Endothelial cell of umbilical vein (primary cell): ENCODE measurements at regions not wholly inside any gene's neighbourhood (a gene's known extent, or its start where the extent isn't known, plus 50 kb on each side); places are given as distances from the start of the nearest gene placed in this dataset.

Experiments
- BruUV-seq: library from RNA; stranded (reverse); fragments of 400-500 nt; replicated peaks from 2 replicates; lab custom pipeline; 2021; lab: Mats Ljungman, UMichigan
- CTCF ChIA-PET: fragments of 300-600, 350-600 bp; sonication (Branson Sonifier 250); formaldehyde crosslinking; loops from one replicate; lab custom pipeline; 2021; ENCODE audit warnings: antibody characterized with exemption, inconsistent platforms; lab: Charles Lee
- POLR2A ChIA-PET: fragments of 300-600, 350-600 bp; sonication (Branson Sonifier 250); formaldehyde crosslinking; loops from one replicate; lab custom pipeline; 2021; ENCODE audit warnings: antibody characterized with exemption, inconsistent platforms; lab: Charles Lee
- DNase-seq: peaks from one replicate; pipeline ENCODE4 v3.0.0-alpha.2; 2011; ENCODE audit warnings: low read depth, low spot score
- FAIRE-seq: peaks from 2 replicates; lab custom pipeline; 2011; peaks lifted over from hg19 to GRCh38; lab: Jason Lieb, UNC
- H2AFZ ChIP-seq: 2 replicates; pipeline ENCODE4 v1.6.0; 2012; ENCODE audit warnings: low read depth, low read length, control low read depth, inconsistent platforms
- H3K27ac ChIP-seq: 2 replicates; pipeline ENCODE4 v1.5.1; 2011; ENCODE audit warnings: low read depth, mild to moderate bottlenecking, control low read depth, low read length, moderate library complexity; ENCODE audit not compliant: insufficient read depth
- H3K27me3 ChIP-seq, 2 experiments: 2 replicates each; pipeline versions ENCODE4 v1.6.0 to v1.6.1; 2011; ENCODE audit warnings: low read length in 2 of 2, mixed read lengths in 1 of 2; ENCODE audit not compliant: control insufficient read depth in 2 of 2, insufficient read depth in 2 of 2
- H3K36me3 ChIP-seq, 2 experiments: 2 replicates in 1 of 2; 3 replicates in 1 of 2; pipeline ENCODE4 v1.5.1; 2011; ENCODE audit warnings: low read length in 2 of 2, mild to moderate bottlenecking in 1 of 2, moderate library complexity in 1 of 2; ENCODE audit not compliant: control insufficient read depth in 2 of 2, insufficient read depth in 2 of 2; ENCODE audit errors: extremely low read depth in 1 of 2
- H3K4me1 ChIP-seq: 3 replicates; pipeline ENCODE4 v1.5.1; 2011; ENCODE audit warnings: mild to moderate bottlenecking, low read length; ENCODE audit not compliant: control insufficient read depth, insufficient read depth; ENCODE audit errors: extremely low read depth
- H3K4me2 ChIP-seq: 2 replicates; pipeline ENCODE4 v1.6.1; 2011; ENCODE audit warnings: low read length, control low read depth, mixed read lengths; ENCODE audit not compliant: insufficient read depth
- H3K4me3 ChIP-seq, 3 experiments: fragments of 200-600 bp in 1 of 3; sonication (generic), shearing (Covaris generic) in 1 of 3; replicated peaks in 1 of 3; 2 replicates each; pipeline ENCODE4 v1.5.1; 2011 to 2016; ENCODE audit warnings: control low read depth in 3 of 3, low read length in 3 of 3, mild to moderate bottlenecking in 2 of 3, inconsistent platforms in 1 of 3, low read depth in 1 of 3, moderate library complexity in 1 of 3; ENCODE audit not compliant: insufficient read depth in 1 of 3
- H3K79me2 ChIP-seq: 2 replicates; pipeline ENCODE4 v1.6.0; 2012; ENCODE audit warnings: low read length, inconsistent platforms; ENCODE audit not compliant: control insufficient read depth, insufficient read depth
- H3K9ac ChIP-seq: replicated peaks from 2 replicates; pipeline ENCODE3; 2011; ENCODE audit warnings: low read length, control low read depth; ENCODE audit not compliant: insufficient read depth; ENCODE audit errors: extremely low read depth
- H3K9me1 ChIP-seq: replicated peaks from 3 replicates; pipeline ENCODE4 v1.6.0; 2011; ENCODE audit warnings: mild to moderate bottlenecking, low read length; ENCODE audit not compliant: control insufficient read depth, insufficient read depth; ENCODE audit errors: extremely low read depth
- H3K9me3 ChIP-seq: replicated peaks from 2 replicates; pipeline ENCODE4 v1.5.1; 2012; ENCODE audit warnings: low read length, inconsistent platforms; ENCODE audit not compliant: control insufficient read depth, insufficient read depth
- H4K20me1 ChIP-seq: replicated peaks from 2 replicates; pipeline ENCODE3; 2011; ENCODE audit warnings: mild to moderate bottlenecking, low read length; ENCODE audit not compliant: control insufficient read depth, insufficient read depth; ENCODE audit errors: extremely low read depth
- EZH2 ChIP-seq: IDR thresholded peaks from 2 replicates; pipeline ENCODE4 v1.6.1; 2012; ENCODE audit warnings: borderline replicate concordance, low read depth, mild to moderate bottlenecking, moderate library complexity, low read length, inconsistent platforms; ENCODE audit not compliant: severe bottlenecking
- FOS ChIP-seq: IDR thresholded peaks from 2 replicates; pipeline ENCODE4 v1.6.1; 2011; ENCODE audit warnings: mild to moderate bottlenecking, low read length, moderate library complexity, borderline replicate concordance; ENCODE audit not compliant: insufficient read depth
- GATA2 ChIP-seq: IDR thresholded peaks from 2 replicates; pipeline ENCODE4 v1.7.0; 2011; ENCODE audit warnings: low read depth, mild to moderate bottlenecking, moderate library complexity, mixed read lengths, low read length; ENCODE audit not compliant: insufficient read length, insufficient read depth
- JUN ChIP-seq: IDR thresholded peaks from 2 replicates; pipeline ENCODE4 v1.6.1; 2011; ENCODE audit warnings: borderline replicate concordance, low read depth; ENCODE audit not compliant: insufficient read length, insufficient read depth
- MYC ChIP-seq: IDR thresholded peaks from one replicate; pipeline ENCODE4 v1.6.1; 2011; ENCODE audit warnings: mild to moderate bottlenecking, low read depth, low read length
- POLR2A ChIP-seq: IDR thresholded peaks from 2 replicates; pipeline ENCODE4 v1.6.1; 2012; ENCODE audit warnings: low read depth, mild to moderate bottlenecking, control low read depth, low read length
- POLR2AphosphoS5 ChIP-seq: IDR thresholded peaks from 2 replicates; pipeline ENCODE4 v1.6.1; 2012; ENCODE audit warnings: low read depth, mild to moderate bottlenecking, control low read depth, low read length, moderate library complexity; ENCODE audit not compliant: insufficient read depth
- dilution Hi-C: fragments of 300-500 bp; cut with MboI; formaldehyde crosslinking; loops from one replicate; pipeline ENCODE4 v1.15.0; 2019; ENCODE audit warnings: low sequenced_read_pairs; ENCODE audit not compliant: extremely low pct_ligation_motif_present
- intact Hi-C: fragments of 100-400 bp; cut with micrococcal nuclease; formaldehyde crosslinking; loops from one replicate; pipeline ENCODE4 v1.10.0; 2022
- TF ChIP-seq, protein P1 (sequence below): IDR thresholded peaks from 2 replicates; pipeline ENCODE4 v1.6.1; 2011; ENCODE audit not compliant: insufficient read depth, insufficient read length
- TF ChIP-seq, protein P2 (sequence below), 2 donors: IDR thresholded peaks; 1 replicate in 1 of 2; 2 replicates in 1 of 2; pipeline ENCODE4 v1.5.1; 2011; ENCODE audit warnings: low read length in 2 of 2, mild to moderate bottlenecking in 2 of 2, moderate library complexity in 2 of 2, control low read depth in 1 of 2, inconsistent platforms in 1 of 2, low read depth in 1 of 2; ENCODE audit not compliant: insufficient read depth in 1 of 2; ENCODE audit errors: extremely low read depth in 1 of 2

GRCh38 chr6:1232578-1232977 is 79.3 kb upstream of the FOXQ1 start:
- Histone ChIP-seq H3K79me2 (no peaks in the 10 kb centered on the region), H3K9me3 (no peaks in the 10 kb centered on the region), H2AFZ (no peak overlapping the region), H3K4me3 (no peak overlapping the region), H4K20me1 (no peaks in the 10 kb centered on the region), H3K27ac (no peak overlapping the region), H3K36me3 (no peaks in the 10 kb centered on the region), H3K27me3 (no peaks in the 10 kb centered on the region), H3K9ac (no peak overlapping the region), H3K9me1 (no peaks in the 10 kb centered on the region), H3K4me2 (no peak overlapping the region), H3K4me1 (no peaks in the 10 kb centered on the region)
- ChIA-PET POLR2A (no interaction called here), CTCF (no interaction called here)
- TF ChIP-seq, protein P1, sequence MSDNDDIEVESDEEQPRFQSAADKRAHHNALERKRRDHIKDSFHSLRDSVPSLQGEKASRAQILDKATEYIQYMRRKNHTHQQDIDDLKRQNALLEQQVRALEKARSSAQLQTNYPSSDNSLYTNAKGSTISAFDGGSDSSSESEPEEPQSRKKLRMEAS = no peak
- FAIRE-seq (no peak), DNase-seq (no peak)
- no TSS peak for BruUV-seq
- dilution Hi-C loops (no loop called here), intact Hi-C loops (no loop called here)

- no peak for FAIRE-seq
Measured at GRCh38 chr6:1231941-1232340, 80.0 kb upstream of the FOXQ1 start.

More at GRCh38 chr6:1231941-1232340, 80.0 kb upstream of the FOXQ1 start:
- Histone ChIP-seq H3K4me1 (no peaks in the 10 kb centered on the region), H3K9me3 (no peaks in the 10 kb centered on the region), H3K27me3 (no peaks in the 10 kb centered on the region), H3K79me2 (no peaks in the 10 kb centered on the region), H3K27ac (no peak overlapping the region), H4K20me1 (no peaks in the 10 kb centered on the region), H3K4me3 (no peak overlapping the region), H2AFZ (no peak overlapping the region), H3K9me1 (no peaks in the 10 kb centered on the region), H3K36me3 (no peaks in the 10 kb centered on the region), H3K4me2 (no peak overlapping the region), H3K9ac (no peak overlapping the region)
- no peak for DNase-seq
- CTCF ChIA-PET = no interaction called here
- intact Hi-C loops (no loop called here), dilution Hi-C loops (no loop called here)
- POLR2A ChIA-PET = no interaction called here
- BruUV-seq = no TSS peak
- TF ChIP-seq MYC (no peak), FOS (no peak), POLR2A (no peak), JUN (no peak), GATA2 (no peak), POLR2AphosphoS5 (no peak), EZH2 (no peak)
- TF ChIP-seq, protein P2, sequence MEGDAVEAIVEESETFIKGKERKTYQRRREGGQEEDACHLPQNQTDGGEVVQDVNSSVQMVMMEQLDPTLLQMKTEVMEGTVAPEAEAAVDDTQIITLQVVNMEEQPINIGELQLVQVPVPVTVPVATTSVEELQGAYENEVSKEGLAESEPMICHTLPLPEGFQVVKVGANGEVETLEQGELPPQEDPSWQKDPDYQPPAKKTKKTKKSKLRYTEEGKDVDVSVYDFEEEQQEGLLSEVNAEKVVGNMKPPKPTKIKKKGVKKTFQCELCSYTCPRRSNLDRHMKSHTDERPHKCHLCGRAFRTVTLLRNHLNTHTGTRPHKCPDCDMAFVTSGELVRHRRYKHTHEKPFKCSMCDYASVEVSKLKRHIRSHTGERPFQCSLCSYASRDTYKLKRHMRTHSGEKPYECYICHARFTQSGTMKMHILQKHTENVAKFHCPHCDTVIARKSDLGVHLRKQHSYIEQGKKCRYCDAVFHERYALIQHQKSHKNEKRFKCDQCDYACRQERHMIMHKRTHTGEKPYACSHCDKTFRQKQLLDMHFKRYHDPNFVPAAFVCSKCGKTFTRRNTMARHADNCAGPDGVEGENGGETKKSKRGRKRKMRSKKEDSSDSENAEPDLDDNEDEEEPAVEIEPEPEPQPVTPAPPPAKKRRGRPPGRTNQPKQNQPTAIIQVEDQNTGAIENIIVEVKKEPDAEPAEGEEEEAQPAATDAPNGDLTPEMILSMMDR (IDR thresholded peaks at IDR 0.05; ENCODE audit: extremely low read depth in 1 of 2, insufficient read depth in 1 of 2, low read depth in 1 of 2, low read length in 2 of 2) = no peak
- TF ChIP-seq, protein P1 = no peak
